Left renal cortex interstitium (tissue), 4 donors: ENCODE measurements at regions not wholly inside any gene's neighbourhood (a gene's known extent, or its start where the extent isn't known, plus 50 kb on each side); places are given as distances from the start of the nearest gene placed in this dataset.
"Not testable (repeated sequence)": the region's sequence is repeated elsewhere in the genome, so short reads cannot be mapped to it uniquely, and the experiment has no call there.

Experiments
- DNase-seq, 4 donors: peaks; one replicate each; pipeline ENCODE4 v3.0.0-alpha.2; 2013; ENCODE audit warnings: low read depth in 4 of 4, low spot score in 2 of 4, missing footprints in 1 of 4

GRCh38 chr1:200496937-200497336 lies 87.1 kb upstream of the ZNF281 start:
- DNase-seq, result no peak

- DNase-seq, result no peak
Measured at GRCh38 chr1:200495901-200496300, 86.1 kb upstream of the ZNF281 start.

- no peak for DNase-seq
Measured at GRCh38 chr1:200493344-200493743, 83.5 kb upstream of the ZNF281 start.

- no peak for DNase-seq
Measured at GRCh38 chr1:200491103-200491502, 81.3 kb upstream of the ZNF281 start.

GRCh38 chr1:200490183-200490582 lies 80.3 kb upstream of the ZNF281 start:
- DNase-seq, result no peak

DNA sequence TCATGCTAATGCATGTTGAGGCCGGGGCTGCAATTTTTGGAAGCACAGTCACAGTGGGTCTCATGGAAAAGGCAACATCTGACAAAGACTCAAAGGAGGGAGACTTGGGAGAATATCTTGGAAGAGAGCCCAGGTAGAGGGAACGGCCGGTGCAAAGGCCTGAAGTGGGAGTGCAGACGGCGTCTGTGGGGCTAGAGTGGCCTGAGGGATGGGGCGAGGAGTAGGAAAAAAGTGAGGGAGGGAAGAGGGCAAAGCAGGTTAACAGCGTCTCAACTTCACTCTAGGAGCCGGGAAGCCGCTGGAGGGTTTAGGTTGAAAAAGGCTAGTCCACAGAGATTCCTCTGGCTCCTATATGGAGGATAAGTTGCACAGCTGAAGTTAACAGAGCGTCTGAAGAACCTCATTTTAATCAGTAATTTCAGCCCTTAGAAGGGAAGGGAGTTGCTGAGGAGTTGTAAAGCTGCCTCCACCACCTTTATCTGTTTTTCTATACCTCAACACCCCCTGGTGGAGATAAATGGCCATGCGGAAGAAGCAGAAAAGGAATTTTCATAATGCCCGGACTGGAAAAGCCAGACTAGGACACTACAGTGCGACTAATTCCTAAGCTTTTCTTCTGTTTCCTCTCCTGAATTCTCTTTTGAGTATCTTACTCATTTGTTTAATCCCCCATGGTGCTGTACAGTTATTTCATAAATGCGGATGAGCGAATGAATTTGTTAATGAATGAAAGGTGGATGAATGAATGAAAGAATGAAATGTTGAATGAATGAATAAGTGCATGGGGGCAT lies 78.7 kb upstream of the ZNF281 start:
- DNase-seq, result peak in 2 of 4 donors; percentile 49 to 60

DNA sequence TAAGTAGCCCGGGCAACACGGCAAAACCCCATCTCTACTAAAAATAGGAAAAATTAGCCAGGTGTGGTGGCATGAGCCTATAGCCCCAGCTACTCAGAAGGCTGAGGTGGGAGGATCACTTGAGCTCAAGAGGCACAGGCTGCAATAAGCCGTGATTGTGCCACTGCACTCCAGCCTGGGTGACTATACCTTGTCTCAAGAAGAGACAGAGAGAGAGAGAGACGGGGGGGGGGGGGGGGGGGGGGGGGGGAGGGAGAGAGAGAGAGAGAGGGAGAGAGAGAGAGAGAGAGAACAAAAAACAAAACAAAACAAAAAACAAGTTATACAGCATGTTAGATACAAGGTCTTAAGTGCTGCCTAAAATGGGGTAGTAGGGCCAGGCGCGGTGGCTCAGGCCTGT lies 77.8 kb upstream of the ZNF281 start:
- no peak for DNase-seq

GRCh38 chr1:200486634-200487033 lies 76.8 kb upstream of the ZNF281 start:
- DNase-seq, result no peak

DNA sequence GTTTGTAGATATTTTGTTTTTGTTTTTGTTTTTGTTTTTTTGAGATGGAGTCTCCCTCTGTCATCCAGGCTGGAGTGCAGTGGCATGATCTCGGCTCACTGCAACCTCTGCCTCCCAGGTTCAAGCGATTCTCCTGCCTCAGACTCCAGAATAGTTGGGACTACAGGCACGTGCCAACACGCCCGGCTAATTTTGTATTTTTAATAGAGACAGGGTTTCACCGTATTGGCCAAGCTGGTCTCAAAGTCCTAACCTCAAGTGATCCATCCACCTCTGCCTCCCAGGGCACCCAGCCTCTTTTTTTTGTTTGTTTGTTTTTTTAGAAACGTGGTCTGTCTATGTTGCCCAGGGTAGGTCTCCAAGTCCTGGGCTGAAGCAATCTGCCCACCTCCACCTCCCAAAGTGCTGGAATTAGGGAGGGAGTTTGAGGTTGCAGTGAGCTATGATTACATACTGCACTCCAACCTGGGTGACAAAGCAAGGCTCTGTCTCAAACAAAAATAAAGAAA lies 74.7 kb upstream of the ZNF281 start:
- not testable (repeated sequence) for DNase-seq

DNA sequence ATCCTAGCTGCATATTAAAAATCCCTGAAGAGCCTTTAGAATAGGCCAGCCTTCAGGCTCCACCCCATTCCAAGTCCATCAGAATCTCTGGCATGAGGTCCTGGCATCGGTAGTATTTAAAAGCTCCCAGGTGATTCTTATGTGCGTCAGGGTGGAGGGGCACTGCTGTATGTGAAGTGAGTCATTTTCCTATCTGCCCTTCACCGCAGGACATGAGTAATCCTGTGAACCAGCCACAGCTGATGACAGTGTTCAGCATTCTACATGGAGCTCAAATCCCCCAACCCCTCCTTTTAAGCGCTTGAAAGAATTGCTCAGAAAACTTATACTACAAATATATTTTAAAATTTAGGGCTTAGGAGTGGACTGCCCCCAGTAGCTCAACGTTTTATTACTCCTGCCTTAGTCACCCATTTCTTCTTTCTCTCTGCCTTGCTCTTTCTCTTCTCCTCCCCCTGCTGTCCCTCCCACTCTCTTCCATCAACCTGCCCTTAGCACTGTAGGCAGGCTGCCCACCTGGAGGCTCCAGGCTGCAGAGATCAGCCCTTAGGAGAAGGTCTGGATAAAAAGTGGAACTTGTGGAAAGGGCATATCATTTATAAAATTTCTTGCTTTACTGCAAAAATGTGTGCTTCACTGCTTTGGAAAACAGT lies 73.8 kb upstream of the ZNF281 start:
- no peak for DNase-seq

DNA sequence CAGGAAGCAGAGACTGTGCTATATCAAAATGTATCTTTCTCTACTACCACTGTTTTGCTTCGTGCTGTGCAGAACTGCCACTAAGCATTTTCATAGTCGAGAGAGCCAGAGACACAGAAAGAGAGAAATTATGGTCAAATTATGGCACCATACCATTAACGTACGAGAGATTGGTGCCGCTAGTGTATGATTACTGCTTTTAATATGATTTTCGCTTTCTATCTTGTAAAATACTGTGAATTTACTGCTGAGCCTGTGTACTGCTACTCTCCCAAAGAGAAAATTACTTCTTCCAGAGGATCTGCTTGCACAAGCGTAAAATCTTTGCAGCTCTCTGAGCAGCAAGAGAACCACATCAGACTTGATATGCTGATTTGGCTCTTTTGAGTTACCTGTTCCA lies 71.1 kb upstream of the ZNF281 start:
- DNase-seq, result no peak

DNA sequence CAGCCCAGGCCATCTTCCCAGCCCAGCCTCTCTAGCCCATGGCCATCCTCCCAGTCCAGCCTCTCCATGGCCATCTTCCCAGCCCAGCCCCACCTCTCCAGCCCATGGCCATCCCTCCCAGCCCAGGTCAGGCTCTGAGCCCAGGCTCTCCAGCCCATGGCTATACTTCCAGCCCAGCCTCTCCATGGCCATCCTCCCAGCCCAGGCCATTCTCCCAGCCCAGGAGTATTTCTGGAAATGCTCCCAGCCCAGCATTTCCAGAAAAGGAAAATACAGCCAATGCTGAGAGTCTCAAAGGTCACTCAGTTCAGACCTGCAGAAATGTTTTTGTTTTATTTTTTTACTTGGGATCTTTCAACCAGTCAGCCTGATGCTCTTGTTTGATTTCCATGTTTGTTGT lies 70.0 kb upstream of the ZNF281 start:
- DNase-seq, result no peak

- no peak for DNase-seq
Measured at GRCh38 chr1:200478945-200479558, 69.2 kb upstream of the ZNF281 start.

DNA sequence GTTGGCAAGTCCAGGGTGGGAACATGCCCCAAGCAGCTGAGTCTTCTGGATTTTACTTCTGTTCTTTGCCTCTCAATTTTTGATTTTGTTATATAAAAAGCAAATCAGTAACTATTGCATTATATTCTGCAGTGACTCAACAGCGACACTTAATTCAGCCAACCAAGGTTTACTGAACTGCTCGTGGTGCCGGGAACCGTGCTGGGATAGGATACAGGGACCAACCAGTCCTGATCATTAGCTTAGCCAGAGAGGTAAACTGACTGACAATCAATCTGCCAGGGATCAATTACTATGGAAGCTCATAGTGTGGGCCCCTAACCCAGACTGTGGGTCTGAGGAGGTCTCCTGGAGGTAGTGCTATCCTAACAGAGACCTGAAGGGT lies 68.4 kb upstream of the ZNF281 start:
- DNase-seq, result no peak

GRCh38 chr1:200474633-200475032 lies 64.8 kb upstream of the ZNF281 start:
- DNase-seq, result no peak

DNA sequence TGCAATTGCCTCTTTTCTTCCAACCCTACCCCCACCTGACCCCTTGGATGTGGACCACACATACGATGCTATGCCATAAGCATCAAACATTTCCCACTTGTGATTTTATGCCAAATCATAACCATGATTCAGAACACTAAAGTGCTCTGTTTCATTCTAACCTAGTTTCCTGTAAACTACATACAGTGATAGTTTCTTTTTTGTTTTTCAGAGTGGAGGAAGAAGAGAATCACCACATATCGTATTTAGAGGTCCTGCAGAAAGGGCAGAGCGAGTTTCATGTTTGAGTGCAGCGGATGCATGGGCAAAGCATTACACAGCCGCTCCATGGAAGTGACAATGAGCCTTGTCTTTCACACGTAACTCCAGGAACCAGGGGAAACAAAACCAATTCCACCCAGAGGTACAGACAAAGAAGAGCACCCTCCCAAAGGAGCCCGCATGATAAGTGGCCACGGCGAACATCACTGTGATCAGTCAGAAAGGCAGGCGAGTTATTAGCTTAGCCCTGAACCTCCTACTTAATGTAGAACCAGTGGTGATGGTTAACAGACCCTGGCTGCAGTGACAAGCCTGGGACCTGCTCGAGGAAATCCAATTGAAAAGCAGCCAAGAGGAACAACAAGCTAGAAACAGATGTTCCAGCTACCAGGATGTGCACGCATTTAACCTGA lies 64.0 kb upstream of the ZNF281 start:
- peak in 2 of 4 donors; percentile 35 to 50 for DNase-seq

GRCh38 chr1:200471739-200472138 lies 61.9 kb upstream of the ZNF281 start:
- no peak for DNase-seq

DNA sequence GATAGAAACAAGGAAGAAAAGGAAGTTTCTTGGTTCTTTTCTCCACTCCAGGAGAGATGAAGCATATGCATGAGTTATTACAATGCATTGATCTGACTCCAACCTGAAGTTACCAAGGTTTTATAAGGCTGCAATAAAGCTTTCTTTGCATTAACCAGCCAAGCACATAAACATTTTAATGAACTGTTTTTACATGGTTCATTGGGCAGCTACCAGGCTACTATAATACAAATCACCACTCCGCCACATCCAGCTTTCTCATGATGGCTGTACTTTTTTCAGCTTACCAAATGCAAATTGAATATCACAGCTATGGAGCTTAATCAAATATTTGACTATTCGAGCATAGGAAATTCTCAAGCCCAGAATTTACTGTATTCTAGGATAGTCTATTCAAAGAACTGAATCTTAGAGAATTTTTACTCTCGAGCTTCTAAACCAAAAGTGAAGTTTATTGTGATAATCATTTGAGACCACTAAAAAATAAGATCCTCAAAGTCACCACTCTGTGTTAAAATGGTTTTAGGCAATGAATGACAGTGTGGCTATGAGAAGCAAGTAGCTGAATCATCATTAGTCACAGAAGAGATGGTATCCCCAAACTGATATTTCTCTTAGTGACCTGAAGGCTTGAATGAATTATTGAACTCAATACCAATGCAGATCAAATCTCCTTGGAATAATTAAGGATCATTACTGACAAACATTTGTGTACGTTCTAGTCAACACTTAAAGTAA lies 58.6 kb upstream of the ZNF281 start:
- no peak for DNase-seq

GRCh38 chr1:200464784-200465400 lies 55.1 kb upstream of the ZNF281 start:
- no peak for DNase-seq
